HG03460 (cell line): ENCODE measurements at regions not wholly inside any gene's neighbourhood (a gene's known extent, or its start where the extent isn't known, plus 50 kb on each side); places are given as distances from the start of the nearest gene placed in this dataset.
"Not testable (repeated sequence)": the region's sequence is repeated elsewhere in the genome, so short reads cannot be mapped to it uniquely, and the experiment has no call there.

Source experiments
- ATAC-seq: cut with Tn5 transposase; IDR thresholded peaks from one replicate; pipeline ENCODE4 v1.9.1; 2021; ENCODE audit not compliant: unreplicated experiment

- ATAC-seq, result no peak
These were observed 233.3 kb upstream of the C1orf174 start for GRCh38 chr1:4133297-4133938.

DNA sequence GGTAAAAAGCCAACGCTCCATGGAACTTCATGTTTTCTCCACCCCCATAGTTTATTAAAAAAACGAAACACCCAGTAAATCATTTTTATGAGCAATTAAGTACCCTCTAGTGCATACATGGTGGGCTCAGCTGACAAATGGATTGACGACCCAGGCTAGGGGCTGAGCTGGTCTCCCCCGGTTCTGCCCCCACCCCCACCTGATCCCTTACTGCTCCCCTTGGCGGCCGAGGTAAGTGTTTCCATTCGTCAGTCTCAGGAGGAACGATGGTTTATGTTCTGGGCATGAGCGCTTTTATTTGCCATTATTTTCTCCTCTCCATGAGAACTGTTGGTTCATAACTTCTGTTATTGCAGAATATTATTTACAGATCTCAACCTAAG lies 233.9 kb upstream of the C1orf174 start:
- ATAC-seq, result no peak

- not testable (repeated sequence) for ATAC-seq
These were observed 235.8 kb upstream of the C1orf174 start for GRCh38 chr1:4135853-4136252.

DNA sequence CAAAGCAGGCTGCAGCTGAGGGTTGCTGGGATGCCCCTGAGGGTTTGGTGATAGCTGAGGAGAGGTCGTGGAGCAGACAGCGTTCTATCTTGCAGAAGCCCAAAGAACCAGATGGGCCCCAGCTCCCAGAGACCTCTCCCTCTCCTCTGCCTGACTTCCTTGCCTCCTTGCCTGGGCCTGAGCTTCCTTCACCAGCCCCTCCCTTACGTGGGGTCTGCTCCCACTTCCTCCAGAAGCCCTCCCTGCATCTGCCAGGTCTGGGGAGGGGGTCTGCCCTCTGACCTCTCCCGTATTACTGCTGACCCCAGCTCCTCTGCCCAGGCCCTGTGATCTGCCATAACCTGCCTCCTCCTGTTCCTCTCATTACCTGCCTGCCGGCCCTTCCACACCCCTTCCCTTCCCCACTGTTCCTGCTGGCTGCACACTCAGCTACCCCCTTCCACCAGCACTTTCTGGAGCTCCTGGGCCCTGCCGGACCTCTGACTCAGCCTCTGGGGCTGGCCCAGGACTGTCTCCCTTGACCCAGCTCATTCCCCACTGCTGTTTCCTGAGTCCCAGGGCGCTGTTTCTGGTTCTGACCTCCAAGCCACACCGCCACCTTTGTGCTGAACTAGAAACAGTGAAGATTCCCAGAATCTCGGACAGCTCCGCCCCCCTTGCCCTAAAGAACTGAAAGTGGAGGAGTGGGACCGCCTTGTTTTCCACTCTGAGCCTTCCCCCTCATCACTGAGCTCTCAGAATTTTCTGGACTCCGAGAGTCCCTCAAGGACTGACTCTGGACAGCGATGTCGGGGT lies 237.7 kb upstream of the C1orf174 start:
- ATAC-seq, result no peak

- ATAC-seq, result no peak
These were observed 239.6 kb upstream of the C1orf174 start for GRCh38 chr1:4139646-4140045.

- ATAC-seq, result no peak
These were observed 240.2 kb upstream of the C1orf174 start for GRCh38 chr1:4140241-4140640.

GRCh38 chr1:4140821-4141220 lies 240.7 kb upstream of the C1orf174 start:
- ATAC-seq, result no peak

DNA sequence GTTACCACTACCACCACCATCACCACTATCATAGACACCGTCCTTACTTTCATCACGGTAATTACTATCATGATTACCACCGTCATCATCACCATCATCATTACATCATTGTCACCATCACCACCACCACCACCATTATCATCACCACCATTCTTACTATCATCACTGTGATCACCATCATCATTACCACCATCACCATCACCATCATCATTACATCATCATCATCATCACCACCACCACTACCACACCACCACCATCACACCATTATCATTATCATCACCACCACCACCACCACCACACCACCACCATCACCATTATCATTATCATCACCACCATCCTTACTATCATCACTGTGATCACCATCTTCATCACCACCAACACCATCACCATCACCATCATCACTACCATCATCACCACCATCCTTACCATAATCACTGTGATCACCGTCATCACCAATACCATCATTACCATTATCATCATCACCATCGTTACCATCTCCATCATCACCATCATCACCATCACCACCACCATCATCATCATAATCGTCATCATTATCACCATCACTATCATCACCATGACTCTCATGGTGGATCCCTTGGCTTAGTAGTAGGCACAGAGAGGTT lies 244.4 kb upstream of the C1orf174 start:
- no peak for ATAC-seq

DNA sequence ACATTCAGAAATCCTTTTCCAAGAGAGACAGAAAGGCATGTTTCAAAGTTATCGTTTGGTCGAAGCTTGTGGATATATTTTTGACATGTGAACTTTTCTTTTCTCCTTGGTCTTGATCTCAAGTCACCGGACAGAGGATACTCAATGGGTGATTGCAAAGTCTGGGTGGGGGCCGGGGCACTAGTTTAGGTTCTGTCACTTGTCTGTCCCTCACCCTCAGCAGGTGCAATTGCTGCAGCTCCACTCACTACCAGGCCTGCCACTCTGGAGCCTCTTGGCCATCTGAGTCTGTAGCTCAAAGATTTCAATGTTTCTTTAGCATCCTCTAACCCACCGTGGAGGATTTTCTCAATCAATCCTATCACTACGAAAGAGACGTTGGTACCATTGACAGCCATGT lies 246.0 kb upstream of the C1orf174 start:
- no peak for ATAC-seq

- no peak for ATAC-seq
These were observed 246.5 kb upstream of the C1orf174 start for GRCh38 chr1:4146614-4147013.

DNA sequence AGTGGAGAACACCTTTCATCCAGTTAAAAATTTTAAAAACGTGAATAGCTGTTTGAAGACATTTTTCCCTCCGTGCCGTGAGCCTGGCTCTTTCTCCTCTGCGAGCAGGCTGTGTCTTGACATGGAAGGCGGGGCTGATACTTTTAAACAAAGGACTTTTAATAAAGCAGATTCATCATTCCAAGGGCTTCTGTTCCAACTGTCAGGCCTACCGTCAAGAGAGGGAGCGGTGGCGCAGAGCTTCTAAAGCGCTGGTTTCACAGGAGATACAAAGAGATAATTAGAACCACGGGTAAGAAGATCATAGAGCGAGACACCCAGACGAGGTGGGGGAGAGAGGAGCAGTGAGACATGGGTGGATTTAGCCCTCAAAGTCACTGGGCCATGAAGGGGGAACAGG lies 247.4 kb upstream of the C1orf174 start:
- ATAC-seq, result no peak

DNA sequence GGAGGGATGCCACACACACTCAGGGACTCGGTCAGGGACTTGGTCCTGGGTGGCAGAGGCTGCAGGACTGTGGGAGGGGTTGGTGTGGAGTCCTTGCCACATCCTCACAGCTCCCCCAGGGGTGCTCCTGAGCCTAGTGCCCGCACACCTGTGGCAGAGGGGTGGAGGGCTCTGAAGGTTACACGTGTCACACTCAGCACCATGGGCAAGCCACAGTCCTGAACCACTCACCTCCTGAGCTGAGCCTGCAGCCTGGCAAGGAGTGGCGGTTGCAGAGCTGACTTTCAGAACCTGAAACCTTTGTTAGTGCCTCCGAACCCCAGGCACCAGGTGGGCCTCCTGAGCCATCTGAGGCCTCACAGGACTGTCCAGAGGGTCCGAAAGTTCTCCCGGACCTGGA lies 249.2 kb upstream of the C1orf174 start:
- ATAC-seq, result no peak

DNA sequence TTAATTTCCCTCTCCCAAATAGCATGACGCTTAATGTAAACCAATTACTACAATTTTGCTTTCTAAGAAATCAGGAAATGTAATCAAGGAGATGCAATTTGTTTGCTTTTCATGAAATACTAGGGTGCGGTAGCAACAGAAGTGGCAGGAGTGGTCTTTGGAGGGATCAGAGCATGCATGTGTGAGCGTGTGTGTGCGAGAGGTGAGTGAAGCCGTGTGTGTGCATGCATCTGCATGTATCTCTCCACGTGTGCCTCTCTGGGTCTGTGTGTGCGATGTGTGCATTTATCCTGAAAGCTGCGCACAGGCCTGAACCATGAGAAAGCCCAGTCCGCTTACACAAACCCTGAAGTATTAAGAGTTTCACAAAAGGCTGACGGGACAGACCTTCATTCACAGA lies 249.8 kb upstream of the C1orf174 start:
- ATAC-seq, result no peak

DNA sequence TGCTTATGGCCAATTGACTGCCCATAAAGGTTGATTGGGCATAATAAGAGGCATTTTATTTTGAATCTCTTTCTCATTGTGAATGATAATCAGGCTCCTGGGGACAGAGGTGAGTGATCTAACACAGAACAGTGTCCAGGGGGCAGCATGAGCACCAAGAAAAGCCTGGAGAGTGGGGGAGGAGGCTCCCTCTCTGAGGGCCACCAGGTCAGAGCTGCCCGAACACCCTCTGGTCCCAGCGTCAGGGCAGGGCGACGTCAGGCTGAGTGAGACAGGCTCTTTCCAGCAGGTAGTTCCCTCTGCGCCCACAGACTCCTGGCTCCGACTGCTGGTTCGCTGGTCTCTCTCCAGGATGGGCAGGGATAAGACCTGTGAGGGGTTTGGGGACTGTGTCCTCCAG lies 250.2 kb upstream of the C1orf174 start:
- no peak for ATAC-seq

GRCh38 chr1:4152266-4152665 lies 252.2 kb upstream of the C1orf174 start:
- ATAC-seq, result no peak

DNA sequence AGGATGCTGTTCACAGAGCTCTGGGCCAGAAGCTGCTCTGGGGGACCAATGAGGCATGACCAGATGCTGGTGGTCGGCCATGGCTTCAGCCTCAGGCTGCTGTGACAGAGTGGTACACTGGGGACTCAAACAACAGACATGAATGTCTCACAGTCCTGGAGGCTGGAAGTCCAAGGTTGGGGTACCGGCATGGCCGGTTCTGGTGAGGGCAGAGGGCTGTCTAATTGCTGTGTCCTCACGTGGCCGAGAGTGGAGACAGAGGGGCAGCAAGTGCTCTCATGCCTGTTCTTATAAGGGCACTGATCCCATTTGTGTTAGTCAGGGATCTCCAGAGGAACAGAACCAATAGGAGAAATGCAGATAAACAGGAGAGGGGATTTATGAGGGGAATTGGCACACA lies 253.5 kb upstream of the C1orf174 start:
- no peak for ATAC-seq

- ATAC-seq, result no peak
These were observed 256.3 kb upstream of the C1orf174 start for GRCh38 chr1:4156241-4156973.

GRCh38 chr1:4160181-4160580 lies 260.1 kb upstream of the C1orf174 start:
- no peak for ATAC-seq

DNA sequence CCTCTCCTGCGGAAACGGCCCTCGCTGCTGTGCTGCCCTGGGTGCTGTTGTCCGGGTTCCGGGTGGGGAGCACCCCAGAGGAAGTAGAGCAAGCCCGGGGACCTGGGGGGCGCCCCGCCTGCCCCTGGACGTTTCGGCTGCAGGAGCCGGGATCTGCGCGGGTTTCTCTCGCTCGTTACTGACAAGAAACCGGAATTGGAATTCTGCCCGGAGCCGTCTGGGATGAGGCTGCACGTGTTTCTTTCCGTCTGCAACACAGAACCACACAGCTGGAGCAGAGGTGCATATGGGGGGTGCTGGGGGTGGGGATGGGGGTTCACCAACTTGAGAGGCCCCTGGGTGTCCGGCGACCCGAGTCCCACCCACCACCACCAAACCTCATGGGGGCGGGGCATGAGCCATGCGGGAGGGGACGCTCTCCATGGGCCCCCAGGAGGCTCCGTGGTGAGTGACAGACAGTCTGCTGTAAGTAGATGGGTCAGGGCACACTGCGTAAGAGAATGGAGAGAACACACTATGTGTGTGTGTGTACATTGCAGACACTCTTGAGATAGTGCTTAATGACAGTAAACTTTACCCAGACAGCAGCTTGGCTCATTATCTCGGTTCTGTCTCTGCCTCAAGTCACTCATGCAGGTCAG lies 261.4 kb upstream of the C1orf174 start:
- no peak for ATAC-seq

GRCh38 chr1:4164965-4165364 lies 264.9 kb upstream of the C1orf174 start:
- ATAC-seq, result no peak

DNA sequence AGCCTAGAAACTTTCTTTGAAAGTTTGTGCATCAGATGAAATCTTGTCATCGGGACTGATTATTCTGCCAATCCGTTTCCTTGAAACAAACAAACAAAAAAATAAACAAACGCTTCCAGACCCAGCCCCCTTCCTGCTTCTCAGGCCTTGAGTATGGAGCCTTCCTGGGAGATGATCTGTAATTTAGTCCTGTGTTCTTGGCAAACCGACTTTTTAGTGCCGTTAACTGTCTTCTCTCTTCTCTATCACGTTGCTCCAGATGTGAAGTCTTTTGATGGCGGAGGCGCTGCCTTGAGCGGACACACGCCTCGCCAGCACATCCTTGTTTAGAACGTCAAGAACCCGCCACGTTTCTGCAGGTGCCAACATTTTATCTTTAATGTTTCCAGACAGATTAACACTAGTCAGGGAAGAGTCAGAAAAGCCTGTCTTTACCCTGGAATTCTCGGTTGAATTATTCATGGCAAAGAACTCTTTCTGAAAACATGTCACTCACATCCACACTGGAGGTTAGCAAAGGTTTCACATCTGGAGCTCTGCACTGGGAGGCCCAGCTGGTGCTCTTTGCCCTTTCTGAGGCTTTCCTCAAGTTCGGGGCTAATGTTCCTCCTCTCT lies 265.7 kb upstream of the C1orf174 start:
- ATAC-seq, result no peak
